ENCODE measurements at regions not wholly inside any gene's neighbourhood (a gene's known extent, or its start where the extent isn't known, plus 50 kb on each side); places are given as distances from the start of the nearest gene placed in this dataset.
"Not testable (repeated sequence)": the region's sequence is repeated elsewhere in the genome, so short reads cannot be mapped to it uniquely, and the experiment has no call there.

- Histone ChIP-seq H3K27ac (no peak overlapping the region), H3K9me3 (replicated peaks in 1 of 3) (no peaks in the 10 kb centered on the region), H3K27me3 (no peaks in the 10 kb centered on the region), H3K4me1 (replicated peaks in 1 of 2) (no peaks in the 10 kb centered on the region), H3K4me3 (no peak overlapping the region), H3K36me3 (replicated peaks in 1 of 2) (no peaks in the 10 kb centered on the region)
- TF ChIP-seq POLR2A (IDR thresholded peaks at IDR 0.05) (no peak), CTCF (IDR thresholded peaks at IDR 0.05) (no peak)
- no peak for DNase-seq
- intact Hi-C loops (cut with DNase I): no loop called here
- 88 to 91% (median 89%) methylated on average over 2 of the region's 2 CpGs for WGBS, 4 donors
These were observed 225.1 kb upstream of the LUZP2 start for GRCh38 chr11:24271798-24272197.

- H3K27me3 ChIP-seq; H3K27ac ChIP-seq; H3K36me3 ChIP-seq (replicated peaks in 1 of 2); H3K4me1 ChIP-seq (replicated peaks in 1 of 2); H3K4me3 ChIP-seq; intact Hi-C loops (cut with DNase I); H3K9me3 ChIP-seq (replicated peaks in 1 of 3): not testable (repeated sequence)
- peak in 1 of 7 donors; percentile 12 for DNase-seq
- 91 to 97% (median 93%) methylated on average over 10 to 25 of the region's 25 CpGs; no CpG with 5 or more reads in 1 of the 4 donors for WGBS, 4 donors
These were observed 222.6 kb upstream of the LUZP2 start for GRCh38 chr11:24274214-24274781.

- TF ChIP-seq CTCF (IDR thresholded peaks at IDR 0.05) (no peak), POLR2A (IDR thresholded peaks at IDR 0.05) (no peak)
- Histone ChIP-seq H3K36me3 (replicated peaks in 1 of 2) (no peaks in the 10 kb centered on the region), H3K4me1 (replicated peaks in 1 of 2) (no peaks in the 10 kb centered on the region), H3K4me3 (no peak overlapping the region), H3K27ac (no peak overlapping the region), H3K27me3 (no peaks in the 10 kb centered on the region), H3K9me3 (replicated peaks in 1 of 3) (no peaks in the 10 kb centered on the region)
- no peak for DNase-seq
- 68 to 76% (median 73%) methylated on average over 3 of the region's 3 CpGs for WGBS, 4 donors
- intact Hi-C loops (cut with DNase I): no loop called here
These were observed 210.6 kb upstream of the LUZP2 start for GRCh38 chr11:24286238-24286637.

GRCh38 chr11:24289301-24289700 is 207.6 kb upstream of the LUZP2 start:
- no peak for TF ChIP-seq POLR2A (IDR thresholded peaks at IDR 0.05)
- no peak for TF ChIP-seq CTCF (IDR thresholded peaks at IDR 0.05)
- H3K4me1 ChIP-seq (replicated peaks in 1 of 2): no peaks in the 10 kb centered on the region
- no peaks in the 10 kb centered on the region for H3K36me3 ChIP-seq (replicated peaks in 1 of 2)
- H3K27me3 ChIP-seq: no peaks in the 10 kb centered on the region
- no peak for DNase-seq
- no peak overlapping the region for H3K27ac ChIP-seq
- H3K9me3 ChIP-seq (replicated peaks in 1 of 3): no peaks in the 10 kb centered on the region
- H3K4me3 ChIP-seq: no peak overlapping the region
- intact Hi-C loops (cut with DNase I): no loop called here
- 45 to 63% (median 49%) methylated on average over 1 of the region's 1 CpG for WGBS, 4 donors

- H3K4me1 ChIP-seq (replicated peaks in 1 of 2): no peaks in the 10 kb centered on the region
- WGBS, 4 donors: 93 to 97% (median 96%) methylated on average over 3 of the region's 3 CpGs
- no peak for DNase-seq
- intact Hi-C loops (cut with DNase I): no loop called here
- no peak overlapping the region for H3K4me3 ChIP-seq
- TF ChIP-seq CTCF (IDR thresholded peaks at IDR 0.05) (no peak), POLR2A (IDR thresholded peaks at IDR 0.05) (no peak)
- no peaks in the 10 kb centered on the region for H3K27me3 ChIP-seq
- no peak overlapping the region for H3K27ac ChIP-seq
- H3K9me3 ChIP-seq (replicated peaks in 1 of 3): no peaks in the 10 kb centered on the region
- H3K36me3 ChIP-seq (replicated peaks in 1 of 2): no peaks in the 10 kb centered on the region
These were observed 202.9 kb upstream of the LUZP2 start for GRCh38 chr11:24293964-24294363.
